ENCODE measurements at regions not wholly inside any gene's neighbourhood (a gene's known extent, or its start where the extent isn't known, plus 50 kb on each side); places are given as distances from the start of the nearest gene placed in this dataset.
A peak's percentile ranks its signal among the peaks of the same experiment; 100 is the strongest.

- H3K9me3 Mint-ChIP-seq: no peaks in the 10 kb centered on the region
- peaks cover 66% of the 10 kb centered on the region for H3K4me1 Mint-ChIP-seq
- H3K36me3 Mint-ChIP-seq: no peaks in the 10 kb centered on the region
- DNase-seq (ENCODE audit: low spot score in 2 of 2, unreplicated experiment in 2 of 2): peak; percentile 86
- H3K4me3 Mint-ChIP-seq: peak overlapping the region; percentile 43
- H3K27ac Mint-ChIP-seq: peak overlapping the region; percentile 85
- TF ChIP-seq CTCF (IDR thresholded peaks at IDR 0.05; ENCODE audit: unreplicated experiment): no peak
- no peaks in the 10 kb centered on the region for H3K27me3 Mint-ChIP-seq (ENCODE audit: low read depth)
Measured at GRCh38 chr5:125198270-125198974, 452.0 kb upstream of the ZNF608 start.

GRCh38 chr5:125199373-125199772, 452.9 kb upstream of the ZNF608 start:
- Mint-ChIP-seq H3K9me3 (peaks cover under 1% of the 10 kb centered on the region), H3K27ac (peak overlapping the region; percentile 70), H3K36me3 (no peaks in the 10 kb centered on the region), H3K4me1 (peaks cover 66% of the 10 kb centered on the region), H3K27me3 (ENCODE audit: low read depth) (no peaks in the 10 kb centered on the region), H3K4me3 (no peak overlapping the region)
- no peak for TF ChIP-seq CTCF (IDR thresholded peaks at IDR 0.05; ENCODE audit: unreplicated experiment)
- DNase-seq (ENCODE audit: low spot score in 2 of 2, unreplicated experiment in 2 of 2): no peak

- H3K4me3 Mint-ChIP-seq: peak overlapping the region; percentile 62
- no peak for TF ChIP-seq CTCF (IDR thresholded peaks at IDR 0.05; ENCODE audit: unreplicated experiment)
- peaks cover 3% of the 10 kb centered on the region for H3K9me3 Mint-ChIP-seq
- H3K27me3 Mint-ChIP-seq (ENCODE audit: low read depth): no peaks in the 10 kb centered on the region
- no peak for DNase-seq (ENCODE audit: low spot score in 2 of 2, unreplicated experiment in 2 of 2)
- H3K4me1 Mint-ChIP-seq: peaks cover 66% of the 10 kb centered on the region
- peak overlapping the region; percentile 15 for H3K27ac Mint-ChIP-seq
- no peaks in the 10 kb centered on the region for H3K36me3 Mint-ChIP-seq
Measured at GRCh38 chr5:125199968-125200865, 453.8 kb upstream of the ZNF608 start.

- Mint-ChIP-seq H3K9me3 (peaks cover 3% of the 10 kb centered on the region), H3K36me3 (no peaks in the 10 kb centered on the region), H3K27ac (no peak overlapping the region), H3K27me3 (ENCODE audit: low read depth) (no peaks in the 10 kb centered on the region), H3K4me1 (peaks cover 67% of the 10 kb centered on the region), H3K4me3 (peak overlapping the region; percentile 62)
- TF ChIP-seq CTCF (IDR thresholded peaks at IDR 0.05; ENCODE audit: unreplicated experiment): no peak
- no peak for DNase-seq (ENCODE audit: low spot score in 2 of 2, unreplicated experiment in 2 of 2)
Measured at GRCh38 chr5:125200866-125201373, 454.5 kb upstream of the ZNF608 start.

GRCh38 chr5:125201446-125202052, 455.1 kb upstream of the ZNF608 start:
- Mint-ChIP-seq H3K4me1 (peaks cover 63% of the 10 kb centered on the region), H3K27me3 (ENCODE audit: low read depth) (no peaks in the 10 kb centered on the region), H3K27ac (no peak overlapping the region), H3K9me3 (peaks cover 3% of the 10 kb centered on the region), H3K36me3 (no peaks in the 10 kb centered on the region), H3K4me3 (peak overlapping the region; percentile 5)
- TF ChIP-seq CTCF (IDR thresholded peaks at IDR 0.05; ENCODE audit: unreplicated experiment): no peak
- no peak for DNase-seq (ENCODE audit: low spot score in 2 of 2, unreplicated experiment in 2 of 2)
